RWPE1 (cell line): ENCODE measurements at regions not wholly inside any gene's neighbourhood (a gene's known extent, or its start where the extent isn't known, plus 50 kb on each side); places are given as distances from the start of the nearest gene placed in this dataset.

Source experiments
- CTCF ChIA-PET: fragments of 350-600 bp; sonication (Branson Sonifier 250); formaldehyde crosslinking; extraction: SDS; loops from one replicate; lab custom pipeline; 2021; lab: Yijun Ruan, JAX
- POLR2A ChIA-PET: fragments of 400-600 bp; formaldehyde crosslinking; extraction: SDS; loops from one replicate; lab custom pipeline; 2020; ENCODE audit warnings: antibody characterized with exemption; ENCODE audit not compliant: low non-redundant PET; lab: Yijun Ruan, JAX
- DNase-seq: peaks from one replicate; pipeline ENCODE4 v3.0.0; 2012; ENCODE audit warnings: low spot score
- H3K27ac ChIP-seq: fragments of 450-650 bp; 2 replicates; pipeline ENCODE4 v1.5.1; 2017
- TF ChIP-seq, protein P1 (sequence below): fragments of 450-650 bp; conservative IDR thresholded peaks from 2 replicates; pipeline ENCODE4 v1.5.1; 2017; ENCODE audit warnings: low read depth, mild to moderate bottlenecking

DNA sequence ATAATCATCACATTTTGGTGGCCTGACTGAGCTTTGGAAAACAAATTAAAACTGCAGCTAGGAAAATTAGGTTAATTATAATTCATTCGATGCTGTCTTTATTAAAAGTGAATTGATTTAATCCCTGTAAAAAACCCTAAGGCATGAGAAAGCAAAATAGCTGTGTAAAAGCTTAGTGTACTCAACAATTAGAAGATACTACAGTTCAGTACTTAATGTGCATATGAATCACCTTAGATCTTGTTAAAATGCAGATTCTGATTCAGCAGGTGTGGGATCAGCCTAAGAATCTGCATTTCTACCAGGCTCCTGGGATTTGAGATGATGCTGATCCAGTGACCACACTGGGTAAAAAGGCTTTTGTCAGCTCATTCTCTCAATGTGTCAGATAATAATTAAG, 559.9 kb upstream of the GOLIM4 start:
- POLR2A ChIA-PET: no interaction called here
- CTCF ChIA-PET: no interaction called here

DNA sequence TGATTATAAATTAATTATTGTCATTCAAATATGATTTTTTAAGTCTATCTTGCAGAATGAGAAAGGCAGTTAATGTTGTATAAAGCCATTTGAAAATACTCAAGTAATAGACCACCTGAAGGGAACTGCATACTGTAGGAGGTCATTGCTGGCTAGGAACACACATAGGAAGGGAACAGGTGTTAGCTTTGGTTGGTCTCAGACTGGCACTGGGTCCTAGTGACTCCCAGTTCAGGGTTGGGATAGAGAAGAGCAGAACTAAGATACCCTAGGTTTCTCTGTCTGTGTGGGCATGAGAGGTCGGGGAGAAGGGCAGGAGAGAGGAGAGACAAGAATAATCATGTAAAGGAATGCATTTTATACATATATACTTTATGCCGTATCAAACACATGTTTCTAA, 559.0 kb upstream of the GOLIM4 start:
- TF ChIP-seq, protein P1, sequence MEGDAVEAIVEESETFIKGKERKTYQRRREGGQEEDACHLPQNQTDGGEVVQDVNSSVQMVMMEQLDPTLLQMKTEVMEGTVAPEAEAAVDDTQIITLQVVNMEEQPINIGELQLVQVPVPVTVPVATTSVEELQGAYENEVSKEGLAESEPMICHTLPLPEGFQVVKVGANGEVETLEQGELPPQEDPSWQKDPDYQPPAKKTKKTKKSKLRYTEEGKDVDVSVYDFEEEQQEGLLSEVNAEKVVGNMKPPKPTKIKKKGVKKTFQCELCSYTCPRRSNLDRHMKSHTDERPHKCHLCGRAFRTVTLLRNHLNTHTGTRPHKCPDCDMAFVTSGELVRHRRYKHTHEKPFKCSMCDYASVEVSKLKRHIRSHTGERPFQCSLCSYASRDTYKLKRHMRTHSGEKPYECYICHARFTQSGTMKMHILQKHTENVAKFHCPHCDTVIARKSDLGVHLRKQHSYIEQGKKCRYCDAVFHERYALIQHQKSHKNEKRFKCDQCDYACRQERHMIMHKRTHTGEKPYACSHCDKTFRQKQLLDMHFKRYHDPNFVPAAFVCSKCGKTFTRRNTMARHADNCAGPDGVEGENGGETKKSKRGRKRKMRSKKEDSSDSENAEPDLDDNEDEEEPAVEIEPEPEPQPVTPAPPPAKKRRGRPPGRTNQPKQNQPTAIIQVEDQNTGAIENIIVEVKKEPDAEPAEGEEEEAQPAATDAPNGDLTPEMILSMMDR: no peak
- DNase-seq: no peak
- POLR2A ChIA-PET: no interaction called here
- no peak overlapping the region for H3K27ac ChIP-seq
- CTCF ChIA-PET: no interaction called here

More for the DNA sequence above, 559.9 kb upstream of the GOLIM4 start:
- TF ChIP-seq, protein P1: no peak
- no peak overlapping the region for H3K27ac ChIP-seq
- no peak for DNase-seq

DNA sequence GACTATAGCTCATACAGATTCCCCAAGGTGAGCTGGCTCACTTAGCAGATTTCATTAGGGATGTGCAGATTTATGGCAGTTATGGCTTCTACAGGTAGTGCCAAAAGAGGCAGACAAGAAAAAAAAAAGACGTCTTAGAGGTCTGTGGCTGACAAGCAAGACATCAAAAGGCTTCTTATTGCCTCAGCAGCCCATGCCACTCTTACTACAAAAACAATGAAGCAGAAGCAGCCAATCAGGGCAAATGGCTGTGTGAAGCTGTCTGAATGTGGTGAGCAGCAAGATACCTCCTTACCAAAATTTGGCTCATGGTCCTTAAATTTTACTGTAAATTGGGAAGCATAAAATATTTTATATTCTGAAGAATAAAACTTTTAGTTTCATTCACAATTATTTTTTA, 557.5 kb upstream of the GOLIM4 start:
- no peak overlapping the region for H3K27ac ChIP-seq
- TF ChIP-seq, protein P1: no peak
- ChIA-PET POLR2A (no interaction called here), CTCF (interaction anchor here (0.6 kb wide), 1 partner anchor 35 kb away, joined by 4 read pairs; no protein-coding TSS in a partner anchor)
- no peak for DNase-seq

DNA sequence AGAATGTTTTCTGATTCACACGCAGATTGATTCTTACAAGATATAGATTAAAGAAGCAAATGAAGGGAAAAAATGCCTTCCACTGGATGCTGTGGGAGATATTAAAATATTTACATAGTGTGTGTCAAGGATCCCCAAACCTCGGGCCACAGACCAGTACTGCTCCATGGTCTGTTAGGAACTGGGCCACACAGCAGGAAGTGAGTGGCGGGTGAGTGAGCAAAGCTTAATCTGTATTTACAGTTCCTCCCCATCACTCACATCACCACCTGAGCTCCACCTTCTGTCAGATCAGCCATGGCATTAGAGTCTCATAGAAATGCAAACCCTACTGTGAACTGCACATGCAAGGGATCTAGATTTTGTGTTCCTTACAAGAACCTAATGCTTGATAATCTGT, 552.6 kb upstream of the GOLIM4 start:
- TF ChIP-seq, protein P1: no peak
- no peak overlapping the region for H3K27ac ChIP-seq
- no peak for DNase-seq
- ChIA-PET CTCF (no interaction called here), POLR2A (no interaction called here)

DNA sequence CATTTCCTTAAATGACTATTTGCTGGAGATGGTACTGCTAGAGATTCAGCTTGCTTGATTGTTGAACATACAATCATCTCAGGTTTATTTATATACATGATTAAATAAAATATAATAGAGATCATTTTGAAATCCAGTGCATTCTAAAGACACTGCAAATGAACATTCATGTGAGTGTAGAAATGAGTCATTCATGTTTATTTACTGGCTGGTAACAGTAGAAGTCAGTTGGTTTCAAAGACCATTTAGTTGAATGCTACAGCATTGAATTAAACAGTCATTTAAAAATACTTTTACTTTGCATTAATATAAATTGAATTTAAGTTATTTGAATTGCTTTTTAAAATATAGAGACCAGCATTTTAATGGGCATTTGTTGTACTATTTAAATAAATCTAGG, 551.9 kb upstream of the GOLIM4 start:
- CTCF ChIA-PET: no interaction called here

DNA sequence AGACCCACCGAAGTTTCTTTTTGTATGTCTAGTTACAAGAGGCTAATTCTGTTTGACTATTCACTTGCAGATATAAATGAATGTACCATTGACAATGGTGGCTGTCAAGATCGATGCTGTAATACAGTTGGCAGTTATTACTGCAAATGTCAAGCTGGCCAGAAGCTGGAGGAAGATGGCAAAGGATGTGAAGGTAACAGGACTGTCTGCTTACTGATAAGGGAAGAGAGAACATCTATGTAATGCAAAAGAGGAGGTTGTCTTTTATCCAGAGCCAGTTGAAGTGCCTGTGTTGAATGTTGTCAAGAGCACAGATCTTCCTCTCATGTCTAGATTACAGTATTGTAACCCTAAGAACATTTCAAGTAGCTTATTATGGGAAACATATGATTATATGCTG, 549.5 kb upstream of the GOLIM4 start:
- CTCF ChIA-PET: interaction anchor here (0.6 kb wide), 1 partner anchor 349 kb away, joined by 3 read pairs; no protein-coding TSS in a partner anchor
- TF ChIP-seq, protein P1: no peak
- no peak overlapping the region for H3K27ac ChIP-seq
- POLR2A ChIA-PET: no interaction called here
- DNase-seq: no peak

More for the DNA sequence above, 551.9 kb upstream of the GOLIM4 start:
- no peak overlapping the region for H3K27ac ChIP-seq
- POLR2A ChIA-PET: no interaction called here
- no peak for DNase-seq
- TF ChIP-seq, protein P1: no peak
